ENCODE measurements at regions not wholly inside any gene's neighbourhood (a gene's known extent, or its start where the extent isn't known, plus 50 kb on each side); places are given as distances from the start of the nearest gene placed in this dataset.
A peak's percentile ranks its signal among the peaks of the same experiment; 100 is the strongest.

DNA sequence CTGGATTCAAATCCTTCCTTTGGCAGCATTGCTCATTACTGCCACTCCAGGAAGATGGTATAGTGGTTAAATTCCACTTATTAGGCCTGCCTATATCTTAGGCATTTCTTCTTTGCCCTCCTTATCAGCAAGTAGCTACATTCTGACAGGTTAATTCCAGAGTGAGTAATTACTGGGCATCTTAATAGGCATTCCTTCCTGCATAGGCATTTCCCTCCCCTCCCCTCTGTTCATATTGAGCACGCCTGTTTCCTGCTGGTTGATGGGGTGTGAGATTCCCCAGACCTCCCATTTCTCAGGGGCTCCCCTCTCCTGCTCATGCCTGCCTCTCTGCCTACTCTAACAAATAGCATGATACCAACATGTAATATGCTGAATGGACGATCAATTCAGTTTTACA is 305.9 kb downstream of the CYLC2 start:
- Histone ChIP-seq H4K20me1 (ENCODE audit: insufficient read depth, low read length) (no peaks in the 10 kb centered on the region), H3K36me3 (ENCODE audit: insufficient read depth, low read length) (no peaks in the 10 kb centered on the region), H3K4me2 (ENCODE audit: low read length) (no peak overlapping the region), H2AFZ (ENCODE audit: low read length) (no peak overlapping the region), H3K4me1 (ENCODE audit: insufficient read depth, low read length, poor library complexity, severe bottlenecking) (no peaks in the 10 kb centered on the region), H3K9me3 (ENCODE audit: low read length) (no peaks in the 10 kb centered on the region), H3K27ac (ENCODE audit: low read depth, low read length, poor library complexity, severe bottlenecking) (no peak overlapping the region), H3K79me2 (ENCODE audit: insufficient read depth, low read depth, low read length) (no peaks in the 10 kb centered on the region), H3K4me3 (ENCODE audit: low read depth, low read length, poor library complexity, severe bottlenecking) (no peak overlapping the region), H3K9me2 (ENCODE audit: insufficient read depth, low read length) (no peaks in the 10 kb centered on the region)
- intact Hi-C loops (cut with micrococcal nuclease; ENCODE audit: unreplicated experiment): no loop called here
- BruUV-seq (replicated peaks): no TSS peak
- POLR2A ChIA-PET: no interaction called here
- CTCF ChIA-PET (ENCODE audit: unreplicated experiment): no interaction called here
- no peak for DNase-seq (ENCODE audit: low spot score)
- TF ChIP-seq EZH2phosphoT487 (IDR thresholded peaks at IDR 0.05; ENCODE audit: borderline replicate concordance, low read depth, low read length): no peak
- TF ChIP-seq, protein P1, sequence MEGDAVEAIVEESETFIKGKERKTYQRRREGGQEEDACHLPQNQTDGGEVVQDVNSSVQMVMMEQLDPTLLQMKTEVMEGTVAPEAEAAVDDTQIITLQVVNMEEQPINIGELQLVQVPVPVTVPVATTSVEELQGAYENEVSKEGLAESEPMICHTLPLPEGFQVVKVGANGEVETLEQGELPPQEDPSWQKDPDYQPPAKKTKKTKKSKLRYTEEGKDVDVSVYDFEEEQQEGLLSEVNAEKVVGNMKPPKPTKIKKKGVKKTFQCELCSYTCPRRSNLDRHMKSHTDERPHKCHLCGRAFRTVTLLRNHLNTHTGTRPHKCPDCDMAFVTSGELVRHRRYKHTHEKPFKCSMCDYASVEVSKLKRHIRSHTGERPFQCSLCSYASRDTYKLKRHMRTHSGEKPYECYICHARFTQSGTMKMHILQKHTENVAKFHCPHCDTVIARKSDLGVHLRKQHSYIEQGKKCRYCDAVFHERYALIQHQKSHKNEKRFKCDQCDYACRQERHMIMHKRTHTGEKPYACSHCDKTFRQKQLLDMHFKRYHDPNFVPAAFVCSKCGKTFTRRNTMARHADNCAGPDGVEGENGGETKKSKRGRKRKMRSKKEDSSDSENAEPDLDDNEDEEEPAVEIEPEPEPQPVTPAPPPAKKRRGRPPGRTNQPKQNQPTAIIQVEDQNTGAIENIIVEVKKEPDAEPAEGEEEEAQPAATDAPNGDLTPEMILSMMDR (conservative IDR thresholded peaks at IDR 0.05; ENCODE audit: low read length): no peak

DNA sequence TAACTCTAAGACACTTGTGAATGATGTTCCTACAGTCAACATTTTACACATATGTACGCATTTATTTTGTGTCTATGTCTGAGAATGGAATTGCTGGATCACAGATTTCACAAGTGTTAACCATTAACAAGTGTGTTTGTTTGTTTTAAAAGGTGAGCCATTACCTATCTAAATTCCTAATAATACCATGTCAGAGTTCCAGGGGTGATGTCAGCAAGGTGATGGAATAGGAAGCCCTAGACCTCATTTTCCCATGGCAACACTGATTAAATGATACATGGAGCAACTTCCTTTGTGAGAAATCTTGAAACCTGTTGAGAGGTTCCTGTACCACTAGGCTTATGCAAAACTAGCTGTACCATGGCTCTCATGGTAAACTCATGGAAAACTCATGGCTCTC is 309.7 kb downstream of the CYLC2 start:
- Histone ChIP-seq H3K79me2 (ENCODE audit: insufficient read depth, low read depth, low read length) (no peaks in the 10 kb centered on the region), H3K4me3 (ENCODE audit: low read depth, low read length, poor library complexity, severe bottlenecking) (no peak overlapping the region), H2AFZ (ENCODE audit: low read length) (no peak overlapping the region), H3K9me2 (ENCODE audit: insufficient read depth, low read length) (no peaks in the 10 kb centered on the region), H3K9me3 (ENCODE audit: low read length) (no peaks in the 10 kb centered on the region), H3K36me3 (ENCODE audit: insufficient read depth, low read length) (no peaks in the 10 kb centered on the region), H4K20me1 (ENCODE audit: insufficient read depth, low read length) (no peaks in the 10 kb centered on the region), H3K27ac (ENCODE audit: low read depth, low read length, poor library complexity, severe bottlenecking) (no peak overlapping the region), H3K4me2 (ENCODE audit: low read length) (no peak overlapping the region), H3K4me1 (ENCODE audit: insufficient read depth, low read length, poor library complexity, severe bottlenecking) (no peaks in the 10 kb centered on the region)
- TF ChIP-seq EZH2phosphoT487 (IDR thresholded peaks at IDR 0.05; ENCODE audit: borderline replicate concordance, low read depth, low read length): no peak
- TF ChIP-seq, protein P1 (conservative IDR thresholded peaks at IDR 0.05; ENCODE audit: low read length): no peak
- CTCF ChIA-PET (ENCODE audit: unreplicated experiment): no interaction called here
- DNase-seq (ENCODE audit: low spot score): no peak
- POLR2A ChIA-PET: interaction anchor here (0.6 kb wide), 1 partner anchor 273 kb away, joined by 3 read pairs; no protein-coding TSS in a partner anchor
- no TSS peak for BruUV-seq (replicated peaks)
- intact Hi-C loops (cut with micrococcal nuclease; ENCODE audit: unreplicated experiment): no loop called here

DNA sequence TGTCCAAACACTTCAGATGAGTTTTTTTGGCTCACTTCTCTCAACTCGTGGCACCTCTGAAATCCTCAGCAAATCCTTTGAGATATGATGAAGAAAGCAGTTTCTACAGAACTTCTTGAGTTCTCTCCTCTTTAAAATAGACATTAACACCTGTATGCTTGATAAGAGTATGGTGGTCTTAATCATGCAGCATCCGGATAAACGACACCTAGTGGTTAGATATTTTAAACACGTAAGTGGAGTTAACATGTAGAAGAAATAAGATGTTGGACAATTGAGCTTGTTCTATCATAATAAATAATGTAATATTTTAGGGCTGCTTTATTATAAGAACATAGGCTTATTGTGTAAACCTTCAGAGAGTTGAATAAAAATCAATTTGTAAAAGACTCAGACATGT is 324.8 kb downstream of the CYLC2 start:
- Histone ChIP-seq H3K36me3 (ENCODE audit: insufficient read depth, low read length) (no peaks in the 10 kb centered on the region), H3K79me2 (ENCODE audit: insufficient read depth, low read depth, low read length) (no peaks in the 10 kb centered on the region), H3K4me3 (ENCODE audit: low read depth, low read length, poor library complexity, severe bottlenecking) (no peak overlapping the region), H3K9me2 (ENCODE audit: insufficient read depth, low read length) (no peaks in the 10 kb centered on the region), H3K4me2 (ENCODE audit: low read length) (no peak overlapping the region), H4K20me1 (ENCODE audit: insufficient read depth, low read length) (no peaks in the 10 kb centered on the region), H2AFZ (ENCODE audit: low read length) (no peak overlapping the region), H3K9me3 (ENCODE audit: low read length) (no peaks in the 10 kb centered on the region), H3K4me1 (ENCODE audit: insufficient read depth, low read length, poor library complexity, severe bottlenecking) (no peaks in the 10 kb centered on the region), H3K27ac (ENCODE audit: low read depth, low read length, poor library complexity, severe bottlenecking) (no peak overlapping the region)
- ChIA-PET CTCF (ENCODE audit: unreplicated experiment) (no interaction called here), POLR2A (interaction anchor here (0.6 kb wide), 1 partner anchor 169 kb away, joined by 3 read pairs; no protein-coding TSS in a partner anchor)
- BruUV-seq (replicated peaks): no TSS peak
- intact Hi-C loops (cut with micrococcal nuclease; ENCODE audit: unreplicated experiment): no loop called here
- TF ChIP-seq, protein P1 (conservative IDR thresholded peaks at IDR 0.05; ENCODE audit: low read length): peak; percentile 78
- no peak for TF ChIP-seq EZH2phosphoT487 (IDR thresholded peaks at IDR 0.05; ENCODE audit: borderline replicate concordance, low read depth, low read length)
- peak; percentile 26 for DNase-seq (ENCODE audit: low spot score)

Data from OCI-LY7 (cell line).